Endodermal cell (in vitro differentiated cells): ENCODE measurements at regions not wholly inside any gene's neighbourhood (a gene's known extent, or its start where the extent isn't known, plus 50 kb on each side); places are given as distances from the start of the nearest gene placed in this dataset.
"Not testable (repeated sequence)": the region's sequence is repeated elsewhere in the genome, so short reads cannot be mapped to it uniquely, and the experiment has no call there.

Experiments
- DNase-seq: peaks from one replicate; pipeline ENCODE4 v3.0.0-alpha.2; 2017
- H3K27ac ChIP-seq: 2 replicates; pipeline ENCODE4 v1.5.1; 2013; ENCODE audit warnings: mild to moderate bottlenecking, low read depth, low read length, moderate library complexity
- H3K27me3 ChIP-seq: 2 replicates; pipeline ENCODE4 v1.6.1; 2013; ENCODE audit warnings: mild to moderate bottlenecking, low read length, moderate library complexity; ENCODE audit not compliant: insufficient read depth, control insufficient read depth, poor library complexity, severe bottlenecking
- H3K36me3 ChIP-seq: 2 replicates; pipeline ENCODE4 v1.7.0; 2013; ENCODE audit warnings: mild to moderate bottlenecking, low read length, moderate library complexity; ENCODE audit not compliant: control insufficient read depth, insufficient read depth
- H3K4me1 ChIP-seq: one replicate; pipeline ENCODE4 v1.7.0; 2013; ENCODE audit warnings: low read length; ENCODE audit not compliant: control insufficient read depth, insufficient read depth
- H3K4me3 ChIP-seq: 2 replicates; pipeline ENCODE4 v1.5.1; 2013; ENCODE audit warnings: mild to moderate bottlenecking, low read length, moderate library complexity
- H3K9ac ChIP-seq: 2 replicates; pipeline ENCODE4 v1.6.1; 2013; ENCODE audit warnings: mild to moderate bottlenecking, low read length, moderate library complexity; ENCODE audit not compliant: poor library complexity, severe bottlenecking; ENCODE audit errors: extremely low read depth
- H3K9me3 ChIP-seq: 2 replicates; pipeline ENCODE4 v1.6.1; 2013; ENCODE audit warnings: mild to moderate bottlenecking, low read length, moderate library complexity; ENCODE audit not compliant: control insufficient read depth
- H3K27ac Mint-ChIP-seq: 2 replicates; pipeline ENCODE4 v1.8.0; 2020; ENCODE audit warnings: mixed read lengths
- H3K27me3 Mint-ChIP-seq: 2 replicates; pipeline ENCODE4 v1.8.0; 2021; ENCODE audit warnings: mild to moderate bottlenecking, mixed read lengths; ENCODE audit not compliant: insufficient read depth
- H3K36me3 Mint-ChIP-seq: 2 replicates; pipeline ENCODE4 v1.8.0; 2020; ENCODE audit warnings: low read depth, mixed read lengths
- H3K4me1 Mint-ChIP-seq: 2 replicates; pipeline ENCODE4 v1.8.0; 2020; ENCODE audit warnings: mixed read lengths
- H3K4me3 Mint-ChIP-seq: 2 replicates; pipeline ENCODE4 v1.8.0; 2020; ENCODE audit warnings: mild to moderate bottlenecking, moderate library complexity, mixed read lengths
- H3K9me3 Mint-ChIP-seq: 2 replicates; pipeline ENCODE4 v1.8.0; 2020; ENCODE audit warnings: mild to moderate bottlenecking, mixed read lengths
- CTCF ChIP-seq: fragments of 200-600 bp; sonication (generic); conservative IDR thresholded peaks from 2 replicates; pipeline ENCODE4 v1.5.0; 2021; ENCODE audit warnings: antibody characterized with exemption, mild to moderate bottlenecking
- WGBS, 2 experiments: methylation state at CpG; one replicate each; pipeline versions ENCODE4 v1.1.5 to v1.1.7; 2013; ENCODE audit warnings: missing lambda C conversion rate in 2 of 2, mixed read lengths in 1 of 2; ENCODE audit not compliant: insufficient coverage in 1 of 2, insufficient read length in 1 of 2; 5-methylcytosine and 5-hydroxymethylcytosine counted together

GRCh38 chr4:159867673-159868072, 764.8 kb downstream of the RAPGEF2 start:
- Mint-ChIP-seq H3K27me3 (no peaks in the 10 kb centered on the region), H3K36me3 (no peaks in the 10 kb centered on the region), H3K27ac (no peak overlapping the region), H3K4me3 (no peak overlapping the region), H3K4me1 (no peaks in the 10 kb centered on the region), H3K9me3 (peaks cover 3% of the 10 kb centered on the region)
- Histone ChIP-seq H3K27me3 (no peaks in the 10 kb centered on the region), H3K9me3 (no peaks in the 10 kb centered on the region), H3K36me3 (no peaks in the 10 kb centered on the region), H3K4me1 (no peaks in the 10 kb centered on the region), H3K27ac (no peak overlapping the region), H3K4me3 (no peak overlapping the region), H3K9ac (no peak overlapping the region)
- TF ChIP-seq CTCF: no peak
- DNase-seq: no peak
- WGBS, 2 experiments: 85% methylated on average over 1 of the region's 1 CpG; no CpG with 5 or more reads in 1 of the 2 experiments

- not testable (repeated sequence) for H3K9me3 ChIP-seq, DNase-seq, H3K27ac Mint-ChIP-seq, H3K4me1 ChIP-seq, H3K4me3 Mint-ChIP-seq, H3K27me3 Mint-ChIP-seq, H3K36me3 ChIP-seq, H3K27ac ChIP-seq, H3K4me1 Mint-ChIP-seq, H3K4me3 ChIP-seq, H3K27me3 ChIP-seq, H3K9ac ChIP-seq, H3K36me3 Mint-ChIP-seq
- peaks cover 12% of the 10 kb centered on the region for H3K9me3 Mint-ChIP-seq
- 94 to 96% methylated on average over 12 to 23 of the region's 23 CpGs for WGBS, 2 experiments
Observed at GRCh38 chr4:159868936-159869335, 766.1 kb downstream of the RAPGEF2 start.

- H3K4me1 ChIP-seq: no peaks in the 10 kb centered on the region
- 86% methylated on average over 1 of the region's 1 CpG; no CpG with 5 or more reads in 1 of the 2 experiments for WGBS, 2 experiments
- no peak overlapping the region for H3K27ac Mint-ChIP-seq
- H3K36me3 Mint-ChIP-seq: no peaks in the 10 kb centered on the region
- no peaks in the 10 kb centered on the region for H3K36me3 ChIP-seq
- H3K4me3 Mint-ChIP-seq: no peak overlapping the region
- no peak overlapping the region for H3K27ac ChIP-seq
- TF ChIP-seq CTCF: no peak
- no peaks in the 10 kb centered on the region for H3K27me3 ChIP-seq
- H3K4me3 ChIP-seq: no peak overlapping the region
- H3K27me3 Mint-ChIP-seq: no peaks in the 10 kb centered on the region
- no peaks in the 10 kb centered on the region for H3K9me3 ChIP-seq
- no peak overlapping the region for H3K9ac ChIP-seq
- H3K4me1 Mint-ChIP-seq: no peaks in the 10 kb centered on the region
- H3K9me3 Mint-ChIP-seq: peaks cover 13% of the 10 kb centered on the region
- DNase-seq: no peak
Observed at GRCh38 chr4:159871141-159871540, 768.3 kb downstream of the RAPGEF2 start.

GRCh38 chr4:159881158-159881557, 778.3 kb downstream of the RAPGEF2 start:
- no peak for TF ChIP-seq CTCF
- 91 to 100% methylated on average over 1 to 3 of the region's 3 CpGs for WGBS, 2 experiments
- Mint-ChIP-seq H3K4me3 (no peak overlapping the region), H3K4me1 (no peaks in the 10 kb centered on the region), H3K9me3 (no peaks in the 10 kb centered on the region), H3K27me3 (no peaks in the 10 kb centered on the region), H3K27ac (no peak overlapping the region), H3K36me3 (no peaks in the 10 kb centered on the region)
- Histone ChIP-seq H3K27me3 (no peaks in the 10 kb centered on the region), H3K9me3 (no peaks in the 10 kb centered on the region), H3K4me3 (no peak overlapping the region), H3K4me1 (no peaks in the 10 kb centered on the region), H3K27ac (no peak overlapping the region), H3K36me3 (no peaks in the 10 kb centered on the region), H3K9ac (no peak overlapping the region)
- DNase-seq: no peak
